Naive thymus-derived CD4-positive, alpha-beta T cell (primary cell): ENCODE measurements at regions not wholly inside any gene's neighbourhood (a gene's known extent, or its start where the extent isn't known, plus 50 kb on each side); places are given as distances from the start of the nearest gene placed in this dataset.

Source experiments
- ATAC-seq: fragments of 150-1000 bp; cut with Tn5 transposase; 2 replicates; pipeline ENCODE4 v1.10.0; 2021; ENCODE audit warnings: mild to moderate bottlenecking, moderate library complexity
- CTCF ChIA-PET: fragments of 350-600 bp; sonication (Branson Sonifier 250); formaldehyde crosslinking; loops from one replicate; lab custom pipeline; 2021; ENCODE audit warnings: antibody characterized with exemption; lab: Charles Lee
- POLR2A ChIA-PET: fragments of 350-600 bp; sonication (Branson Sonifier 250); formaldehyde crosslinking; loops from one replicate; lab custom pipeline; 2021; ENCODE audit warnings: antibody characterized with exemption, inconsistent platforms; lab: Charles Lee
- DNase-seq, 9 donors: peaks; one replicate each; pipeline versions ENCODE4 v3.0.0 to v3.0.0-alpha.2; 2020 to 2022; ENCODE audit warnings: mixed read lengths in 1 of 9
- H3K27ac ChIP-seq: one replicate; pipeline ENCODE4 v1.7.0; 2013; ENCODE audit warnings: mild to moderate bottlenecking, low read depth, low read length, moderate library complexity
- H3K27me3 ChIP-seq, 2 donors: one replicate each; pipeline ENCODE4 v1.7.0; 2013; ENCODE audit warnings: low read length in 2 of 2, mild to moderate bottlenecking in 2 of 2, moderate library complexity in 2 of 2; ENCODE audit not compliant: control insufficient read depth in 2 of 2, insufficient read depth in 2 of 2
- H3K36me3 ChIP-seq, 3 experiments: 1 replicate in 2 of 3; 2 replicates in 1 of 3; pipeline ENCODE4 v1.7.0; 2013; ENCODE audit warnings: low read length in 3 of 3, mild to moderate bottlenecking in 3 of 3, moderate library complexity in 1 of 3; ENCODE audit not compliant: insufficient read depth in 3 of 3, control insufficient read depth in 2 of 3
- H3K4me1 ChIP-seq, 2 donors: one replicate each; pipeline ENCODE4 v1.7.0; 2013; ENCODE audit warnings: low read length in 2 of 2, mild to moderate bottlenecking in 2 of 2, moderate library complexity in 1 of 2; ENCODE audit not compliant: control insufficient read depth in 2 of 2, insufficient read depth in 2 of 2
- H3K4me3 ChIP-seq: 2 replicates; pipeline ENCODE4 v1.7.0; 2013; ENCODE audit warnings: mild to moderate bottlenecking, low read length
- H3K9me3 ChIP-seq, 3 experiments: 1 replicate in 2 of 3; 2 replicates in 1 of 3; pipeline ENCODE4 v1.7.0; 2013; ENCODE audit warnings: low read length in 3 of 3; ENCODE audit not compliant: control insufficient read depth in 2 of 3
- H3K27ac Mint-ChIP-seq, 9 donors: one replicate each; pipeline ENCODE4 v1.8.0; 2020 to 2022; ENCODE audit warnings: mixed read lengths in 9 of 9, mild to moderate bottlenecking in 8 of 9, moderate library complexity in 5 of 9, inconsistent platforms in 2 of 9
- H3K27me3 Mint-ChIP-seq, 5 donors: one replicate each; pipeline ENCODE4 v1.8.0; 2021 to 2022; ENCODE audit warnings: mixed read lengths in 5 of 5, mild to moderate bottlenecking in 1 of 5
- H3K36me3 Mint-ChIP-seq, 5 donors: one replicate each; pipeline ENCODE4 v1.8.0; 2020 to 2022; ENCODE audit warnings: mixed read lengths in 5 of 5, mild to moderate bottlenecking in 3 of 5, inconsistent platforms in 1 of 5
- H3K4me1 Mint-ChIP-seq, 7 donors: one replicate each; pipeline ENCODE4 v1.8.0; 2020 to 2022; ENCODE audit warnings: mixed read lengths in 7 of 7, mild to moderate bottlenecking in 3 of 7, inconsistent platforms in 1 of 7
- H3K4me3 Mint-ChIP-seq, 10 donors: one replicate each; pipeline ENCODE4 v1.8.0; 2020 to 2022; ENCODE audit warnings: mild to moderate bottlenecking in 10 of 10, mixed read lengths in 10 of 10, moderate library complexity in 6 of 10, inconsistent platforms in 2 of 10
- H3K9me3 Mint-ChIP-seq, 11 donors: one replicate each; pipeline ENCODE4 v1.8.0; 2020 to 2022; ENCODE audit warnings: mixed read lengths in 11 of 11, mild to moderate bottlenecking in 4 of 11, inconsistent platforms in 1 of 11, moderate library complexity in 1 of 11
- intact Hi-C, 2 donors: fragments of 100-400 bp; cut with micrococcal nuclease; formaldehyde crosslinking; loops; one replicate each; pipeline ENCODE4 v1.15.1; 2023

- ChIA-PET POLR2A (no interaction called here), CTCF (no interaction called here)
- Mint-ChIP-seq H3K27me3 (peaks cover 0 to 33% (median 17%) of the 10 kb centered on the region in 5 donors), H3K4me3 (no peak overlapping the region), H3K4me1 (peaks cover 0 to 1% (median 0%) of the 10 kb centered on the region in 7 donors), H3K36me3 (no peaks in the 10 kb centered on the region), H3K9me3 (peaks cover 0 to 8% (median 0%) of the 10 kb centered on the region in 11 donors), H3K27ac (no peak overlapping the region)
- DNase-seq, result no peak
- Histone ChIP-seq H3K36me3 (no peaks in the 10 kb centered on the region), H3K27ac (no peak overlapping the region), H3K9me3 (no peaks in the 10 kb centered on the region), H3K4me3 (no peak overlapping the region), H3K4me1 (no peaks in the 10 kb centered on the region), H3K27me3 (no peaks in the 10 kb centered on the region)
- no peak for ATAC-seq
- intact Hi-C loops, result no loop called here
These were observed 151.8 kb upstream of the SLC14A2 start for GRCh38 chr18:45463451-45463850.

- CTCF ChIA-PET, result no interaction called here
- H3K27me3 Mint-ChIP-seq, result peaks cover 0 to 31% (median 17%) of the 10 kb centered on the region in 5 donors
- H3K36me3 Mint-ChIP-seq, result no peaks in the 10 kb centered on the region
- H3K4me3 Mint-ChIP-seq, result no peak overlapping the region
- peaks cover 0 to 1% (median 0%) of the 10 kb centered on the region in 7 donors for H3K4me1 Mint-ChIP-seq
- ATAC-seq (no peak), DNase-seq (no peak)
- H3K9me3 Mint-ChIP-seq, result peaks cover 0 to 8% (median 0%) of the 10 kb centered on the region in 11 donors
- Histone ChIP-seq H3K4me3 (no peak overlapping the region), H3K27ac (no peak overlapping the region), H3K9me3 (no peaks in the 10 kb centered on the region), H3K27me3 (no peaks in the 10 kb centered on the region), H3K36me3 (no peaks in the 10 kb centered on the region), H3K4me1 (no peaks in the 10 kb centered on the region)
- intact Hi-C loops, result no loop called here
- no peak overlapping the region for H3K27ac Mint-ChIP-seq
- POLR2A ChIA-PET, result no interaction called here
These were observed 150.7 kb upstream of the SLC14A2 start for GRCh38 chr18:45464619-45465018.

GRCh38 chr18:45467293-45467692 lies 148.0 kb upstream of the SLC14A2 start:
- no peaks in the 10 kb centered on the region for H3K27me3 ChIP-seq
- H3K9me3 ChIP-seq, result no peaks in the 10 kb centered on the region
- H3K9me3 Mint-ChIP-seq, result peaks cover 0 to 8% (median 0%) of the 10 kb centered on the region in 11 donors
- intact Hi-C loops, result no loop called here
- ATAC-seq, result no peak
- POLR2A ChIA-PET, result no interaction called here
- H3K36me3 Mint-ChIP-seq, result no peaks in the 10 kb centered on the region
- H3K4me3 ChIP-seq, result no peak overlapping the region
- no peak overlapping the region for H3K27ac Mint-ChIP-seq
- H3K27ac ChIP-seq, result no peak overlapping the region
- H3K4me1 ChIP-seq, result no peaks in the 10 kb centered on the region
- H3K4me3 Mint-ChIP-seq, result no peak overlapping the region
- H3K27me3 Mint-ChIP-seq, result peaks cover 0 to 23% (median 10%) of the 10 kb centered on the region in 5 donors
- CTCF ChIA-PET, result no interaction called here
- no peak for DNase-seq
- H3K36me3 ChIP-seq, result no peaks in the 10 kb centered on the region
- H3K4me1 Mint-ChIP-seq, result peaks cover 0 to 1% (median 0%) of the 10 kb centered on the region in 7 donors

DNA sequence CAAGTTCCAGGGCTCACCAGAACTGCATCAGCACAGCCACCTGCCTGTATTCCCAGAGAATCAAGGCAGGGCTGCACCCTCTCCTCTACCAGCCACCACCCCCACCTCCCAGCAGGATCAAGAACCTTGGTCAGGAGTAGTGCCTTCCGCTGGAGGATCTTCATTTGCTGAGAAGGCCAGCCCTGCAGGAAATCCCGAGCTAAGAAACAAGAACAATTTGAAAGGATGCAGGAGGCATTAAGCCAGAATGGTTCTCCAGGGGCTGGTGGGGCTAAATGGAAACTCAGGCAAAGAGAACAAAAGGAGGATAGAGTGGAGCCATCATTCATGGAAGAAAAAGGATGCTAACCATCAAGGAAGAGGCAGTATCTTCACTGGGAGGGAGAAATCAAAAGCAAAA lies 147.3 kb upstream of the SLC14A2 start:
- Histone ChIP-seq H3K27ac (no peak overlapping the region), H3K9me3 (no peaks in the 10 kb centered on the region), H3K27me3 (no peaks in the 10 kb centered on the region), H3K36me3 (no peaks in the 10 kb centered on the region), H3K4me3 (no peak overlapping the region), H3K4me1 (no peaks in the 10 kb centered on the region)
- peaks cover 0 to 1% (median 0%) of the 10 kb centered on the region in 7 donors for H3K4me1 Mint-ChIP-seq
- H3K27me3 Mint-ChIP-seq, result peaks cover 0 to 23% (median 10%) of the 10 kb centered on the region in 5 donors
- CTCF ChIA-PET, result no interaction called here
- no peak overlapping the region for H3K4me3 Mint-ChIP-seq
- ATAC-seq (no peak), DNase-seq (no peak)
- peaks cover 0 to 8% (median 0%) of the 10 kb centered on the region in 11 donors for H3K9me3 Mint-ChIP-seq
- H3K27ac Mint-ChIP-seq, result no peak overlapping the region
- H3K36me3 Mint-ChIP-seq, result no peaks in the 10 kb centered on the region
- intact Hi-C loops, result no loop called here
- POLR2A ChIA-PET, result no interaction called here

- H3K36me3 Mint-ChIP-seq, result no peaks in the 10 kb centered on the region
- ChIA-PET POLR2A (no interaction called here), CTCF (no interaction called here)
- no peak for ATAC-seq
- Histone ChIP-seq H3K4me1 (no peaks in the 10 kb centered on the region), H3K9me3 (no peaks in the 10 kb centered on the region), H3K27ac (no peak overlapping the region), H3K4me3 (no peak overlapping the region), H3K36me3 (no peaks in the 10 kb centered on the region), H3K27me3 (peaks cover 0 to 4% of the 10 kb centered on the region in 2 donors)
- H3K4me3 Mint-ChIP-seq, result no peak overlapping the region
- H3K27me3 Mint-ChIP-seq, result peaks cover 6 to 41% (median 23%) of the 10 kb centered on the region in 5 donors
- no peaks in the 10 kb centered on the region for H3K4me1 Mint-ChIP-seq
- peaks cover 0 to 8% (median 0%) of the 10 kb centered on the region in 11 donors for H3K9me3 Mint-ChIP-seq
- intact Hi-C loops, result no loop called here
- H3K27ac Mint-ChIP-seq, result no peak overlapping the region
- no peak for DNase-seq
These were observed 136.4 kb upstream of the SLC14A2 start for GRCh38 chr18:45478889-45479288.

DNA sequence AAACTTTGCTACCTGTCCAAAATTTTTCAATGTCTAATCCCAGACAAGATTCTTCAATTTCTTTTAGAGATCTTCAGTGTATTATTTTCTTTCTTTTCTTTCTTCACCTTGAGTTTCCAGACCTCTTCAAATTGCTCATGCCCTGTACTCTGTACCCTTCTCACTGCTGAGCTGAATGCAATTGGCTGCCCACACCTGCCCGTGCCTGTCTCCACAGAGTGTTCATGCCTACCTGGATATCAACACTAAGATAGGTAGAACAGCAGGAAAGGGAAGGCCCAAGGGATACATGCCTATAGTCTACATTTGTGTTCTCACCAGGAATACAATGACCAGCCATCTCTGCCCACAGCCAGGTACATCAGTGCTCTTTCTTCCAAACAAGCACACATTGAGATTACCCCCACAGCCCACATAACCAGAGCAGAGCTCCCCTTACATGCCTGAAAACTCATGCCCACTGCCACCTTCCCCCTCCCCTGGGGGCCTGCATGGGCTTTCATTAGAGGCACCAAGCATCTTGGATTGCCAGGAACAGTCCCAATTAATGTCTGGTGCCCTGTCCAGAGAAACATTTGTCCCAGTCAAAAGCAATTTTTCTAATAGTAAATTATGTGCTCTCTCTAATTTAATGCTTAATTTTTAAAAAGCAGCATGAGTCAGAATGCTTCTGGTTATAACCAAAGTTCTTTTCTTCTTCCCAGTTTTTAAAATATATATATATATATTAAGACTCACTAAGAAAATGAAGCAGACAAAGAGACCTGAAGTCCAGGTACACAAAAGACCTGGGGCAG lies 134.9 kb upstream of the SLC14A2 start:
- Mint-ChIP-seq H3K4me1 (no peaks in the 10 kb centered on the region), H3K9me3 (peaks cover 0 to 6% (median 0%) of the 10 kb centered on the region in 11 donors), H3K36me3 (no peaks in the 10 kb centered on the region), H3K27ac (no peak overlapping the region), H3K4me3 (no peak overlapping the region), H3K27me3 (peaks cover 6 to 41% (median 28%) of the 10 kb centered on the region in 5 donors)
- ATAC-seq, result no peak
- DNase-seq, result no peak
- no peaks in the 10 kb centered on the region for H3K9me3 ChIP-seq
- H3K27ac ChIP-seq, result no peak overlapping the region
- peaks cover 0 to 4% of the 10 kb centered on the region in 2 donors for H3K27me3 ChIP-seq
- H3K36me3 ChIP-seq, result no peaks in the 10 kb centered on the region
- H3K4me3 ChIP-seq, result no peak overlapping the region
- CTCF ChIA-PET, result no interaction called here
- H3K4me1 ChIP-seq, result no peaks in the 10 kb centered on the region
- intact Hi-C loops, result no loop called here
- POLR2A ChIA-PET, result no interaction called here

GRCh38 chr18:45481821-45482220 lies 133.5 kb upstream of the SLC14A2 start:
- H3K27ac ChIP-seq, result no peak overlapping the region
- H3K9me3 ChIP-seq, result no peaks in the 10 kb centered on the region
- POLR2A ChIA-PET, result no interaction called here
- intact Hi-C loops, result no loop called here
- Mint-ChIP-seq H3K9me3 (peaks cover 0 to under 1% (median 0%) of the 10 kb centered on the region in 11 donors), H3K27ac (no peak overlapping the region), H3K27me3 (peaks cover 6 to 34% (median 26%) of the 10 kb centered on the region in 5 donors), H3K4me1 (no peaks in the 10 kb centered on the region), H3K4me3 (no peak overlapping the region), H3K36me3 (no peaks in the 10 kb centered on the region)
- H3K4me1 ChIP-seq, result no peaks in the 10 kb centered on the region
- ATAC-seq, result no peak
- no peaks in the 10 kb centered on the region for H3K36me3 ChIP-seq
- H3K27me3 ChIP-seq, result peaks cover 0 to 4% of the 10 kb centered on the region in 2 donors
- CTCF ChIA-PET, result no interaction called here
- H3K4me3 ChIP-seq, result no peak overlapping the region
- no peak for DNase-seq
